ENCODE measurements at regions not wholly inside any gene's neighbourhood (a gene's known extent, or its start where the extent isn't known, plus 50 kb on each side); places are given as distances from the start of the nearest gene placed in this dataset.

GRCh38 chr9:2565676-2566340 is 55.8 kb upstream of the VLDLR start:
- H3K9me3 ChIP-seq (ENCODE audit: low read length) = no peaks in the 10 kb centered on the region
- WGBS (ENCODE audit: low lambda C conversion rate) = 51% methylated on average over 6 of the region's 6 CpGs
- ChIA-PET CTCF (ENCODE audit: low intra/inter-chr PET ratio, low total read pairs) (no interaction called here), POLR2A (no interaction called here)
- no peak overlapping the region for H3K9ac ChIP-seq (ENCODE audit: insufficient read depth, low read depth, low read length)
- intact Hi-C loops (cut with micrococcal nuclease; ENCODE audit: unreplicated experiment) (no loop called here), in situ Hi-C loops (cut with HindIII; ENCODE audit: extremely low pct_ligation_motif_present, low pct_unique_long_range_greater_than_20kb) (no loop called here)
- H2AFZ ChIP-seq (ENCODE audit: low read length) = no peak overlapping the region
- BruUV-seq (replicated peaks) = no TSS peak
- no peaks in the 10 kb centered on the region for H4K20me1 ChIP-seq (ENCODE audit: insufficient read depth, low read length)
- H3K4me2 ChIP-seq (ENCODE audit: low read depth, low read length) = no peak overlapping the region
- H3K79me2 ChIP-seq (ENCODE audit: insufficient read depth, low read length) = no peaks in the 10 kb centered on the region
- H3K36me3 ChIP-seq (replicated peaks in 1 of 2; ENCODE audit: control insufficient read depth in 1 of 2, insufficient read depth in 2 of 2, low read length in 2 of 2) = no peaks in the 10 kb centered on the region
- 0 out of 2 replicates have a peak, but pooled peaks cover 4% of the 10 kb centered on the region for H3K4me1 ChIP-seq (ENCODE audit: insufficient read depth, low read length)
- H3K4me3 ChIP-seq (replicated peaks in 1 of 3; ENCODE audit: insufficient read depth in 1 of 3, low read depth in 2 of 3, low read length in 3 of 3) = no peak overlapping the region
- no peak for FAIRE-seq
- no peak for DNase-seq (ENCODE audit: low spot score)
- ATAC-seq = no peak
- no peak overlapping the region for H3K27ac ChIP-seq (ENCODE audit: extremely low read length, insufficient read depth, low read length)
- no peaks in the 10 kb centered on the region for H3K27me3 ChIP-seq (ENCODE audit: control insufficient read depth in 1 of 2, insufficient read depth in 2 of 2, low read length in 2 of 2)
- TF ChIP-seq UBTF (CRISPR knock-in tag; IDR thresholded peaks at IDR 0.05) (no peak), ARNT (IDR thresholded peaks at IDR 0.05) (no peak), NFAT5 (CRISPR knock-in tag; IDR thresholded peaks at IDR 0.05) (no peak), SSRP1 (CRISPR knock-in tag; IDR thresholded peaks at IDR 0.05) (no peak), ZHX2 (IDR thresholded peaks at IDR 0.05; ENCODE audit: low read depth) (no peak), ZHX2 (CRISPR knock-in tag; IDR thresholded peaks at IDR 0.05; ENCODE audit: borderline replicate concordance) (no peak), KLF15 (CRISPR knock-in tag; IDR thresholded peaks at IDR 0.05; ENCODE audit: borderline replicate concordance) (no peak), HES4 (CRISPR knock-in tag; IDR thresholded peaks at IDR 0.05; ENCODE audit: borderline replicate concordance) (no peak), KDM5A (IDR thresholded peaks at IDR 0.05; ENCODE audit: borderline replicate concordance, low read length) (no peak)

Measured in HepG2 (cell line).